CD4-positive, alpha-beta T cell treated with Interleukin-1 beta for 1 hour (primary cell): ENCODE measurements at regions not wholly inside any gene's neighbourhood (a gene's known extent, or its start where the extent isn't known, plus 50 kb on each side); places are given as distances from the start of the nearest gene placed in this dataset.

Experiments used
- DNase-seq, 2 donors: peaks; one replicate each; pipeline ENCODE4 v3.0.0-alpha.2; 2020 to 2022

DNA sequence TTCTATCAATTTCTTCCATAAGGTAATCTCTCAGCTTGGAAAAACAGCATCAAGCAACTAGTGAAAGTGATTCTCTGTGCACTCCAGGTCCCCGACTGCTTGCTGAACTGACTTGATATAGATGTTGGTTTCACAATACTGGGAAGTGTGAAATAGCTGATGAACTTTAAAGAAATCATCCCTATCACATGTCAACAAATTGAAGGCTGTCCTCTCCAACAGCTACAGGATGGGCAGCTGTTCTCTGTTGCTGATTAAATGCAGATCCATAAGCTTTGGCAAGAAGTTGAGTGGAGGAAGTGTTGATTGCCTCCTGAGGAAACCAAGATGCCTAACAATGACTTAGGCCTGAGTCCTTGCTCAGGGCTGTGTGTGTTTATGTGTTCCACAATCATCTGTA is 130.4 kb upstream of the GDF10 start:
- no peak for DNase-seq

DNA sequence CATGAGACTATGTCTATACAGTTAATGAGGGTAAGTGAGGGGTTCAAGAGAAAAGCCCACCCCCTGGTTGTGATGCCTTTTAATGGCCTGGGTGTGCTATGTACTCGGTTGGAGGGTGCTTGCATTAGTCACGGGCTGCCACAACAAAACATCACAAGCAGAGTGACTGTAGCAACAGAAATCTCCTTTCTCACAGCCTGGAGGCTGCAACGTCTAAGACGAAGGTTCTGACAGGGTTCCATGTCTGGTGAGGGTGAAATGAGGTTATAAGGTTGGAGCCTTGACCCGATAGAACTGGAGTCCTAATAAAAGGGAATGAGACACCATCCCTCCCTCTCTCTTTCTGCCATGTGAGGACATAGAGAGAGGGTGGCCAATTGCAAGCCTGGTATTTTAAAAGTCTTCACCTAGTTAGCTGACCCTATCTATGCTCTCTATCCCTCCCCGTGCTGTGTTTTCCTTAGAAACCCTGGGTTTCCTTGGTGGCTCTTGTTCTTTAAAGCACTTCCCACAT is 126.0 kb upstream of the GDF10 start:
- DNase-seq, result no peak

DNA sequence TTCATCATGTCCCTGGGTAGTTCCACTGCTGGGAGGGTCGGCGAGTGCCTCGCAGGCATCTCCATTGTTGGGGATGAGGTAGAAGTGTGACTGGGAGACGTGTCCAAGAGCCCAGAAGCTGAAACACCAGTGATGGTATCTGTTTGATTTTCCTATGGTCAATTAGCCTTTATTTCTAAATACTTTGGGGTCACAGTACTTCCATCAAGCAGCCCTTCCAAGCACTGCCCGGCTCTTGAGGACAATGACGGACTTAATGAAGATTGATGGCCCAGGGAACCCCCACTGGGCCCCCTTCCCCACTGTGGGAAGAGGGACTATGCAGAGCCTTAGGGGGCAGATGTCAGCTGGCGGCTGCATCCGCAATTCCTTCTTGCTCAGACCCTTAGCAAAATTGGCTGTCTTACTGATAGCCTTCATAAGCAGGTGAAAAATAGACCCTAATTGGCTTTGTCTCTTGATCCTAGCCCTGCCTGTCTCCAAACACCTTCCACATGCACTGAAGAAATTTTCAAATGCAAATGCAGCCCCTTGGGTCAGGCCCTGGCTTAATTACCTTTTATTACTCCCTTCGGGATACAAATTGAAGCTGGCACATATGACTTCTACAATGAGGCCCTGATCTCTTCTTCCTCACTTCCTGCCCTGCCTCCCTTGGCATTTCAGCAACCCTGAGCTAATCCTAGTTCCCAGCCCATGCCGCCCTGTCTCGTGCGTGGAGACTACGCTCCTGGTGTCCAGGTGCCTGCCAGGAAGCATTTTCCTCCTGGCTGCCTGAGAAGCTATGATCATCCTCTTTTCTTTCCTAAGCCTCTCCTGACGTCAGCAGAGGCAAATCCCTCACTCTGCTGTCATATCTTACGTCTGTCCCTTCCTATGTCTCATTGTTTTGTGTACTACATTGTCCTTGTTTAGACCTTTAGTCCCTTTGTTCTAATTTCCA is 124.5 kb upstream of the GDF10 start:
- no peak for DNase-seq

DNA sequence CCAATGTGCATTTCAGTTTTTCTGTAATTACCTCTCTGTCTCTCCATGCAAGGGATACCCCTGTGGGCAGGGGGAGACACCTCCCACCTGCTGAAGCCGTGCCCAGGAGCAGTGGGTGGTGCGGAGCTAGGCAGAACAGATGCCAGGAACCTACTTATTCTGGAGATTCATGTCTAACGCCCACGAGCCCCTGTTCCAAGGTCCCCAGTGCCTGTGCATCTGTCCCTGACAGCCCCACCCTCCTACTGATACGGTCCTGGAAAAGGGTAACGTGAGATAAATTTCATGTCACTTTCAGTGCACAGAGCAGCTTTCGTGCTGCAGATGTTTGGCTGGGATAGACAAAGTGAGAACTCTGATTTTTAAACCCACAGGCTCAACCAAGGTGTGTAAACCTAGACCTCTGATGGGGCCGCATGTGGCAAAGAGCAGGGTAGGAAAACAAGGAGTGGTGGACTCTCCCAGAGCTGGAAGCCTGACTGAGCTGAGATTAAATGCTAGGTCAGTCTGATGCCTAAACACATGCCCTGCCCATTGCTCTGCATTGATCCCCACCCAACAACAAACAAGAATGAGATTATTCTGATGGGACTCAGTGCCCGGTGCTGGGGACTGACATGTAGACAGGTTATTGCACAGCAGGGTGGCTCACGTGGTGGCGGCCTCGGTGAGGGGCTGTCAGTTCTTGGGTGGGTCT is 123.6 kb upstream of the GDF10 start:
- no peak for DNase-seq

DNA sequence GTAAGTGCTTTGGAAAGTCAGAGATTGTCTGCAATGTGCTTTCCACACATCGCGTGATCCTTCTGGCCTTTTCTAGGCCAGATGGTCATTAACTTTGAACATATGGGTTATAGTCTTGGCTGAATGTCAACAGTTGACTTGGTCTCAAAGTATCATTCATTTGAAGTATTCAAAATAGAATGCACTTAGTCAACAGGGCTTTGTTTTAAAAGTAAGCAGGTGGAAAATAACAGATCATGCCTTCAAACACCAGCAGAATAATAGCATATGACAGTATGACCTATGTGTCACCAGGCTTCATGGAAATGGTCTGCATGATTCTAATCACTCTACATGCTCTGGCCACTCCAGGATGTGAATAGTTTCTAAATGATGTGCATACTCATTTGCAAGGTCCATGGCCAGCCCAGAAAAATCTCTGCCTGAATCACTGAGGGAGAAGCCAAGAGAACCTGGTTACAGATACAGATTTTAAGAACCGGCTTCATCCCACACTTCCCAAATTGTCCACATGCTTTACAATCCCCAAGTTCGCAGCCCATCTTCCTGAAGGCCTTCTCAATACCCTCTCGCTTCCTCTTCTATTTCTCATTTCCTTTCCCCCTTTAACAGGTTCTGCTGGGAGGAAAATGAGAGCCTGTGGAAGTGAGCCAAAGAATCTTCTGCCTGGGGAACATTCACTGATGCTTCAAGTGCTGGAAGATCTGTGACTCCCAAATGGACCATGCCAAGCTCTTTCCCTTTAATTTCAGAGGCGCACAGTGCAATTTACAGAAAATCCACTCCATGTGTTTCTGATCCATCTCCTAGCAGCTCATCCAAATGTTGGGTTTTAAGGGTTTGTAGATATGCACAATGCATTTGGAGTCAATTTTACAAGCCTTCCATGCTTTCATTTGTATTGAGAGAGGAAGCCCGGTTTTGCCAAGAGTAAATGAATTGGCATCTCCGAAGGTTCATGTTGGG is 122.8 kb upstream of the GDF10 start:
- DNase-seq, result no peak

DNA sequence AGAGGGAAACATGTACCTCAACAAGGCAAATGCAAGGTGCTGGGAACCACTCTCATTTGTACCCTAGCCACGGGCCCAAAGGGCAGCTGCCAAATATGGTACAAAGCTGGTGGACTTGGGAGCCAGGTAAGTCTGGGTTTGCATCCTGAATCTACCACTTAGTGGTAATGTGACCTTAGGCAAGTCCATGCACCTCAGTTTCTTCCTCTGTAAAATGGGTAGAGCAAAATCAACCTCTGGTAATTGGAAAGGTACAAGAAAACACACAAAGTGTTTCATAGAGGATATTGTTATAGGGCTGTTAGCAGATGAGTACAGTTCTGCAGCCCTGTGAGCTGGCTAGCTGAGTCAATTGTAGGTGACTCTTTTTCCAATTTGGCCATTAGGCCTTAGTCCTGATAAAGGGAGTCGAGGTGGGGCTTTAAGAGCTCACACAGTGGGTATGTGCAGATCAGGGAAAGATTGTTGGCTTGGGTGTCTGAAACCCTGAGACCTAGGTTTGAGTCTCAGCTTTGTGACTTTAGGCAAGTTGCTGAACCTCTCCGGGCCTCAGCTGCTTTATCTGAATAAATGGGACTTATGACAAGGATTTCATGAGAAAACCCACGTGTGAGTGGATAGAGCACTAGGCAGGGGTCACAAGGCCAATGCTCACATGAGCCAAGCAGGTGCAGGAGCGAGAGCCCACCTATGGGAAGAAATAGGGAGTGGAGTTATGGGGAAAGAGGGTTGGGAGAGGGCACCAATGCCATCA is 121.3 kb upstream of the GDF10 start:
- DNase-seq, result no peak

DNA sequence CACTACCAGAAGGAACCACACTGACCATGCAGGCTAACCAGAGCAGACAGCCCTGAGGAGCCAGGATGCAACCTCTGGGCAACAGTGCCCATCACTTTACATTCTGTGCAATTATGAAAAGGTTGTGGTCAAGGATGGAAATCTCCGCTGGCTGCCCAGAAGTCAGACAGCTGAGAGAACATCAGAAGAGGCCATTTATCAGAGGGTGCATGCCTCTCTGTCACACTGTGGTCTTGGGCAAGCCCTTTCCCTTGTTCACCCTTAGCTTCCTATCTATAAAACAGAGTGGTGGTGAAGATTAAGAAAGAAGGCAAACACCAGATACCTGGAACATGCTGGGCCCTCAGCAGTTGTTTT is 120.7 kb upstream of the GDF10 start:
- DNase-seq, result no peak

DNA sequence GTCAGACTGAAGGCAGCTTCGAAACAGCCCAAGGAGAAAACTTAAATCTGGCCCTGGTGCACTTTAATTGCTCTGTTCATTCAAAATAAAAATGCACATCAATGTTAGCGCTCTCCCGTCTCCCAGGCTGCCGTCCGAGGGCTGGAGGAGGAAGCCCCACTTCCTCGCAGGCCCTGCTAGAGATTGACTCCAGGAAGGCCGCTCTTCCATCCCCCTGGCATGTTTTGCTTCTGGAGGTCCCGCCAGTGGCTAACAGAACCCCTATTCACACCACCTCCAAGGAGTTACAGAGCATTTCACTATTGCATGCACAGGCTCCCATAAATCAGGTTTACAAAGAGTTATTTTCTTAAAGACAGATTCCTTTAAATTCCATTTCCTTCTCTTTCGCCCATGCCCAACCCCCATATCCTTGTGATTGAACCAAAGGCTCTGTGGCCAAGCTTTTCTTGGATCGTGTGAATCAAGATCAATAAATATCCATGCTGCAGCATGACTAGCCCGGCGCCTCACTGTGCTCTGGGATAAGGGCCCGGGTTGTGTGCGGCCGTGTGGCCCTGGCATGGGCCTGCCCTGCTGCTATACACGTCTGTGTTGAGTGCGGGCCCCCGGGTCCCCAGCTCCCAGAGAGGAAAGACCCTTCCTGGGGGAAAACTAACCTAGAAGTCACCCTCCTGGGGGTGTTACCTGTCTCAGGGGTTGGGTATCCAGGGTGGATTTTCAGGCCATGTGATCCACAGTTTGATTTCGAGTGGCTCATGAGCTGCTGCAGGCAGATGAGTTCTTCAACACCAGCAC is 118.7 kb upstream of the GDF10 start:
- no peak for DNase-seq

DNA sequence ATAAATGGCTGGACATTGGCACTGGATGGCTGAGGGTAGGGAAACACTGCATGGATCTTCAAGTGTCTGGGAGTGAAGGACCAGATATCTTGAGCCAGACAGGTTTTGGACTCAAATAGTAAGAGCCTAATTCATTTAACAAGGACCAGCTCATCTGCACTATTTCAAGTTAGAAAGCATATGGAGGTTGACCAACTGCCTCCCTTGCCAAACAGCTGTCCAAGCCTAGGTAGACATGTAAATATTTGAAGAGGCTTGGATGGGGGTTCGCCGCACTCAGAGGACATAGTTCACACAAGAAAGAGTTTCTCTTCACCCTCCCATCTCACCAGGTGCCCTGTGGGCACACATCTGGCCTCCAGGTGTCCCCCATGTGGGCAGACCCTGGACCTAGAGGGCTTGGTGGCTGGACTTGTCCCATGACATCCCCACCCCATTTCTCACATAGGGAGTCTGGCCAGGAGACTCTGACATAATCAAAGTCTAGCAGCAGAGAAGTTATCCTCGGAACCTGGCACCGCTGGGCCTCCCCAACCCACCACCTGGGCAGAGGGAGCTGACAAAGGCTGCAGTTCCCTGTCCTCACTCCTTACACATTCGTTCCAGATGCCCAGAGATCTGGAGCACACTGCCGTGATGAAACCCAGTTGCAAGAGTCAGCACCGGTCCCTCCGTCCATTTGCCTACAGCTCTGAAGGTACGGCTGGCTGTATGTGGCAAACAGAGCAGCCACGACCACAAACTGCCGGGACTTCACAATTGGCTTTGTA is 116.9 kb upstream of the GDF10 start:
- DNase-seq, result no peak

DNA sequence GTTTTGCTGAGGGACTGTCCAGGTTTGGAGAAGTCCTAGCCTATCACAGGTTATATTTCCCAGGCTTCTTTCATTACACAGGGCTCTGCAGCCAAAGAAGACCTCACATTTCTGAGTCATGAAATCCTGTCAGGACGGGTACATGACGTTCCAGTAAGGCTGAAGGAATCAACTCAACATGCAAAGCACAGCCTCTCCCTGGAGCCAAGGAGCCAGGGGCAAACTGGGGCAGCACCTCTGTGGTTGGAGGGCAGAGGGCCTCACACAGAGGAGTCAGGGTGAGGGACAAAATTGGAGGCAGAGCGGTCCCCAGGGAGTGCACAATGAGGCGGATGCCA is 116.3 kb upstream of the GDF10 start:
- no peak for DNase-seq

DNA sequence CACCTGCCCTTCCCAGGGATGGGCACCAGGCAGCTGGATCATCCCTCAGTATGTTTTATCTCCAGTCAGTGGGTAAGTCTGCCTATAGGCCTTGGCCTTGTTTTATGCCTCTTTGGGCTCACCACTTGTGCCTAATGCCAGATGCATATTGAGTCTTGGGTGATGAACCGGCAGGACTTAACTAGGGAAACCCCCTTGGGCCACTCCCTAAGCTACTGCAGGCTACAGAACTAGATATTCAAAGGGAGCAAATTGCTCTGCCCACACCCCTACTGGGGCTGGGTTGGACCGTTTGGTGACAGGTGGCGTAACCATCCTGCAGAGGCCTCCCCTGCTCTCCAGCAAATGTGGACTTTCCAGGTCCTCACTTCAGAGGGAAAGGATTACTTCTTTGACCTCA is 115.7 kb upstream of the GDF10 start:
- no peak for DNase-seq

DNA sequence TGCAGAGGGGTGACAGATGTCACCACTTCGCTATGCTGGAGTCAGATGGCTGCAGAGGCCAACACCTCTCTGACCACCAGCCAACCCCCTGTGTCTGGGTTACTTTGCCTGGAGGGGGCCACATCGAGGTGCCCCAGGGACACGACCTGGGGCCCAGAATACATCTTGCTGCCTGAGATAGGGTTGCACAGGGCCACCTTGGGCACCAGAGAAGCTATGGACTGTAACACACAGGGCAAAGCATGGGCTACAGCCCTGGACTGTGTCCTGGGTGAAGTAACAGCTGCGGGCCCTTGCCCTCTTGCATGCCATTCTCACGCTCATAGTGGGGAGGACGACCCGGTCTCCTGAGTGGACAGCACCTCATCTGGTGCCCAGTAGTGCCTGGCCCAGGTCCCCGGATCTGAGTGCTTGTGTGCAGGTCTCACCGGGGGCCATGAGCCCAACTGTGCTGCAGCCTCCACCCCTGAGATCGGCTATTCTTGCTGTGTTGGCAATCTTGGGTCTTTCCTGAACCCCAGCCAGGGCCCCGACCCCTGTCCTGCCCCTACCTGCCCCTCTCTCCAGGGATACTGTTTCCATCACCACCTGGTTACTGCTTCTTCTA is 115.2 kb upstream of the GDF10 start:
- DNase-seq, result no peak

DNA sequence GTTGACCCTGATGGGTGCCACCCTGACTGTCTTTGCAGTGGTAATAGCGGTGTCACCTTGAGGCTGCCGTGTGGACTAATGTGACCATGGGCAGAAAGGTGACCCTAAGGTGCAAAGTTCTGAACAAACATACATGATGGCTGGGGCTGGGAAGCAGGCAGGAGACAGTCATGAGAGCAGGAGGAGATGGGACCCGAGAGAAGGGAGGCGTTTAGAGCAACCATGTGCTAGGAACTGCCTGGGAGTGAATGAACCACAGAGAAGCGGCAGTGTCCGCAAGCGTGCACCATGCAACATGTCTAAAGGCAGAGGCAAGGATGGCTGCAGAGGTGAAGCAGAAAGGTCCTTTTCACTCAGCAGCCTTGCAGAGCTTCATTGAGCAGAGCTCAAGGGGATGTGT is 113.1 kb upstream of the GDF10 start:
- DNase-seq, result no peak

DNA sequence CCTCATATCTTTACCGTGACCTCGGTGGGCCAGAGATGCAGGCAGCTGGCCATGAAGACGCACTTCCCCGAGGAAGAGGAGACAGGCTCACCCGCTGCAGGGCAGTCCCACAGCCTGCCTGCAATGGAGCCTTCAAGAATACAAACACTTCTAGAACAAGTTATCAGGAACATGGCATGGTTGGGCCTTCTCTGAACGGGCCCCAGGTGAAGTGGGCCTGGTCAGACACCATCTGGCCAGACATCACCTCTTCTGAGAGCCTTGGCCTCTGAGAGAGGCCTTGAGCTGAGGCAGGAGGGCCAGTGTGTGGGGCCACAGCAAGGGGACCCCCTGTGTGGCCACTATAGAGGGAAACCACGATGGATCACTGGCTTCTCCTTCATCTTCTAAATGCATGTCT is 112.4 kb upstream of the GDF10 start:
- DNase-seq, result no peak

DNA sequence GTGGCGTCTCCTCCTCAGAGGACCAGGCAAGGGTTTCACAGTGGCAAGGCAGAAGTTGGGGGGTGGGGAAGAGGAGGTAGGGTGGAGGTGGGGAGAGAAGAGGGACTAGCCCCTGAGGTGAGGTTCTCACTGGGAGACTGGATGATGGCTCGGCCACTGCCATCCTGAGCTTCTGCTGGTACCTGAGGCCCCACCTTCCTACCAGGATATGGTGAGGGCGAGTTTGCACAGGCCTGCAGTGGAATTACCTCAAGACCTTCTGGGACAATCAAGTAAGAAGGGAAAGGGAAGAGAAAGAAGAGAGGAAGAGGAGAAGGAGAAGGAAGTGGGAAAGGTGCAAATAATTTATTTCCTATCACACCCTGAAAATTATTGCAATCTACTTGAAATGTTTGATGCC is 111.8 kb upstream of the GDF10 start:
- no peak for DNase-seq

DNA sequence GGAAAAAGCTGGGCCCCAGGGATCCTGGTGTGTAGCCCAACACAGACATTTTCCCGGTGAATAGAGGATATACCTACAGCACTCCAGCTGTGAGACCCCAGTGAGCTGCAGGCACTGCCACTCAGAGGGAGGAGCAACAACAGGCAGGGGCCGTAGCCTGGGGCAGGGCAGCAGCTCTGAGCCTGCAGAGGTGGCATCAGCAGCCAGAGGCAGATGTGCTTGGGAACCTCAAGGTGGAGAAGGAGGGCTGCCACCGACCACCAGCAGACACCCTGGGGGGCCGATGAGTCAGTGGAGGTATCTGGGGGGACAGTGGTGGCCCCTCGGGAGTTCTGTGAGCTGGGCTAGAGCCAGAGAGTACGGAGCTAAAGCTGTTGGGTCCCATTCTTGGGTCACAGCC is 110.2 kb upstream of the GDF10 start:
- no peak for DNase-seq

DNA sequence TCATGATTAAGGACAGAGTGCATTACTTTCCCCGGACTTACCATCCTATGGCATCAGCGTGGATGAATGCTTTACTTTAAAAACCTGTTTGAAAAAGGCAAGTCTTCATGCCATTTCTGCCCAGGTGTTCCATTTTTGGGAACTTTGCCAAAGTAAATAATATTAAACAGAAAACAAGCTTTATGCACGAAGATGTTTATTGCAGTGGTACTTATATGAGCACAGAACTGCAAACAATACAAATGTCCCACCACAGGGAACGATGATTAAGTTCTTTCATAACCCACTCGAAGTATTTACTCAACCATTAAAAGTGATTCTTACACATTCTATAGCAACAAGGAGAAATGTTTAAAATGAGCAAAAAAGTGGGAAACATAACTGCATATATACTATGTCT is 109.7 kb upstream of the GDF10 start:
- DNase-seq, result no peak

DNA sequence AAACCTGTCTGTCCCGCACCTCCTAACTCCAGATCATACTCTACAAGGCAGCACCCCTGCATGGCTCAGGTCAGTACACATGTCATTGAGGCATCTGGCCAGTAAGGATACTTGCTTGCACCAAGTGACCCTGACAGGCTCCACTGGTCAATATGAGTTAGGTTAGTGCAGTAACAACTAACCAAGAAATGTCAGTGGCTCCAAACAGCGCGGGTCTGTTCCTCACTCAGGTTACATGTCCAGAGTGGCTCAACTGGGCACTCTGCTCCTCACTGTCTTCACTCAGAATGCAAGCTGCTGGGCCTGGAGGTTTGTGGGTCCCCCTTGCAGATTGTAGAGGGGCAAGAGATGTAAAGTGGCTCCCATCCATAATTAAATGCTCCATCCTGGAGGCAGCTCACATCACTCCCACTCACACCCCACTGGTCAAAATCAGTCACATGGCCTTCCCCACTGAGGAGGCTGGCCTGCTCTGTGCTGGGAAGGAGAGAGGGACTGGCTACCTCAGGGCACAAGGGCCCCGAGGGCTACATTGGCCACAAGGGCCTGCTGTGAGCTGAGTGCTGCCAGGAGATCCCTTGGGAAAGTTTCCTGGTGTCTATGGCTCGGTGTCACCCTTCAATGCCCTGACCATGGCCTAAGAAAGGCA is 109.1 kb upstream of the GDF10 start:
- no peak for DNase-seq

DNA sequence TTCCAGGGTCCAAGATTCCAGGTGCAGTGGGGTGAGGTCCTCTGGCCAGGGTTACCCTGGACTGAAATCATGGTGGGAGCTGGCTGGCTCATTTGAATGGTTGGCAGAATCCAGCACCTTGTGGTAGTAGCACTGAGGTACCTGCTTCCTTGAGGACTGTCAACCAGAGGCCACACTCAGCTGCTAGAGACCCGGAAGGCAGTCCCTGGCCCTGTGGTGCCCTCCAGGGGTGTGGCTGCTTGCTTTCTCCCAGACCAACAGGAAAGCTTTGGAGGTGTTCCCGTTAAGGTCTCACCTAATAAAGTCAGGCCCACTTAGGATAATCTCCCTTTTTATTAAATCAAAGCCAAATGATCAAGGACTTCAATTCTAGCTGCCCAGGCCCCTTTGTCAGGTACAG is 107.7 kb upstream of the GDF10 start:
- no peak for DNase-seq

DNA sequence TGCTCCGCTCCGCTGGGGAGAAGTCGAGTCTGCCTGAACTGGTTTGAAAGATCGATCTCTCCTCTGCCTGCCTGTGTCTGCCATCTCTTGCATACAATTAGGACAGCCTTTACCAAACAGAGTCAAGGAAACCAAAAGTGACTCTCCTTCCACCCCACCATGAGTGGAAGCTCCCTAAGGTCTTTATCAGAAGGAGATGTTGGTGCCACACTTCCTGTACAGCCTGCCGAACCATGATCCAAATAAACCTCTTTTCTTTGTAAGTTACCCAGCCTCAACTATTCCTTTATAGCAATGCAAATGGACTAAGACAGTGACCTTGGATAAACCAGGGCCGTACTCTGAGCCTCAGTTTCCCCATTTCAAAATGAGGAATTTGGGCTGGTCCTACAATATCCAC is 106.3 kb upstream of the GDF10 start:
- DNase-seq, result no peak
